Nucleus accumbens (tissue), 56 donors: ENCODE measurements at regions not wholly inside any gene's neighbourhood (a gene's known extent, or its start where the extent isn't known, plus 50 kb on each side); places are given as distances from the start of the nearest gene placed in this dataset.
"Not testable (repeated sequence)": the region's sequence is repeated elsewhere in the genome, so short reads cannot be mapped to it uniquely, and the experiment has no call there.

Source experiments
- DNase-seq, 56 donors: peaks; one replicate each; lab custom pipeline; 2025; lab: John Stamatoyannopoulos, UW

DNA sequence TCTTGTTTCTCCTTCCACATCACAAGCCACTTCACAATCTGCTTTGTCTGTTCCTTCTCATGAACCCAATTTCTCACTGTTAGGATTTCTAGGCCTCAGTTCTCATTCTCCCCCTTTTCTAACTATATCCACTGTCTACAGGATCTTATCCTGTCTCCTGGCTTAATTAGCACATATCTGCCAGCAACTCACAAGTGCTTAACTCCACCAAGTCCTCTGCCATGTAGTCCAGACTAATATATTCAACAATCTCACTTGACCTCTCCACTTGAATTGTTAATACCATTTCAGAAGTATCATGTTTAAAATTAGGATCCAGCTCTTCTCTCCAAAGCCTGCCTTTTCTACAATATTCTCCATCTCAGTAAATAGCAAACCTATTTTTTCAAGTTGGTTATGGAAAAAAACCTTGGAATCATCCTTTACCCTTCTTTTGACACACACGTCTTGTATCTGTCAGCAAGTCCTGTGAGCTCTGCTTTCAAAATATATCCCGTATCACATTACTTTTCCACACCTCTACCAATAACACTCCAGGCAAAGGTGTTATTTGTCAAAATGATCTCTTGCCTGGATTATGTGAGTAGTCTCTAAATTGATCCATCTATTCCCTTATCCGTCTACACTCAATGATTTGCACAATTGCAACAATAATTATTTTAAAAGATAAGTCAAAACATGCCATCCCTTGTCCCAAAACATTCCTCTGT is 127.2 kb upstream of the SLIT2 start:
- no peak for DNase-seq

DNA sequence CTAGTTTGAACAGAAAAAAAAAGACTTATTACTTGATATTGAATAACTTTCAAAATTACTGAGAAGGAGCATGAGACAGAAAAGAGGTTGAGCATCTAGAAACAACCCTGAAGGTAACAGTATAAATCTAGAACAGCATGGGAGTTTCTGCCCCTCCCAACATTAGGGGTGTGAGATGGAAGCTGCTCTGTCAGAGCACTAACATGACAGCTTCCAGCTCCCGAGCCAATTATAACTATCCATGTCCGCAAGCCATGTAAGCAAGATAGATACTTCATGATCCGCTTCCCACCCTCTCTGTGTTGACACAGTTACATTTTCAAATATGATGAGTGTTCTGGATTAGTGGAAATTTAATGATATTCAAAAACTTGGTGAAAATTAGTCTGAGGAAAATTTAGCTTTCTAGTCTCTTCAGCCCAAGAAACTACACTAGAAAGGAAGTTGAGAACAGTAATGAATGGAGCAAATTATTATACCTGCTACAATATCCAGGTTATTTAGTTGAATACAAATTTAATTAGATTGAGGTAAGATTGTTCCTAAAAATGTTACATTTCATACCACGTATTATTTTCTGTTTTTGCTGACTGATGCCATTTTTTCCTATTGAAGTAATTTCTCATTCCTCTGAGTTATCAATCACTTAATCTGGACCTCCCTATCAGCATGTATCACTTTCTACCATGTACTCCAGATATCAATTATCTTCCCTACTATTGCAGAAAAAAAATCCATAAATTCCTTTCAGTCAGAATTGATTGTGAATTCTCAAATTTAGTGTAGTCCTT is 129.3 kb upstream of the SLIT2 start:
- no peak for DNase-seq

DNA sequence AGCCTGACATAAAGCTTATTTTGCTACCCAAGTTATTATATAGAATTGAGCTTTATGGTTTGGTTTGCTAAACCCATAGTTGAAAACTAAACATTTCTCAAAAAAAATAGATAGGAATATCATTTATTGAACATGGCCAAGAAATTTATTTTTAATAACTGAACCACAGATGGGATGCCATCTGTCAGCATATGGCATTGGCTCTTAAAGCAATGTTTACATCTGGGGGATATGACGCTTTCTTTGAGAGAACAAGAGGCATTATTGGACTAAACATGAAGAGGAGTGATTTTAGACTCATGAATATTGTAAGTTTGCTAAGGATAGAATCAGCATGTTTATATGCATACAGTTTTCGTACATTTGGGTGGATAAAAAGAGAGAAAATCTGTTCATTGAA is 132.6 kb upstream of the SLIT2 start:
- DNase-seq, result no peak

DNA sequence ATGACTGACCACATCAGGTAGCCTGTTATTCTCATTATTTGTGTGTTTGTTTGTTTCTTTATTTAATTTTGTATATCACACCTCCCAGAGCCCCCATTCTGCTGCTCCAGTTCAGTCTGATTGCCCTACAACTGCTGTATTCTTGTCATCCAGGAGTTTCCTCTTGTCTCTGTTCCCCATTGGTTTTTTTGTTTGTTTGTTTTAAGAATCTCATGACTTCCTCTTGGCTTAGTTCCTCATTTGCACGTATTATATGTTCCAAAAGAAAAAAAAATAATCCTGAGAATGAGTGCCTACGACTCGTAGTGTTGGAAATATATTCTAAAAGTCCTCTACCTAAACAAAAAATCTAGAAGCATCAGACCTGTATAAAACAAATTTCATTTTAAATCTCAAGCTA is 142.3 kb upstream of the SLIT2 start:
- DNase-seq, result no peak

GRCh38 chr4:20106921-20107320 is 144.8 kb upstream of the SLIT2 start:
- no peak for DNase-seq

DNA sequence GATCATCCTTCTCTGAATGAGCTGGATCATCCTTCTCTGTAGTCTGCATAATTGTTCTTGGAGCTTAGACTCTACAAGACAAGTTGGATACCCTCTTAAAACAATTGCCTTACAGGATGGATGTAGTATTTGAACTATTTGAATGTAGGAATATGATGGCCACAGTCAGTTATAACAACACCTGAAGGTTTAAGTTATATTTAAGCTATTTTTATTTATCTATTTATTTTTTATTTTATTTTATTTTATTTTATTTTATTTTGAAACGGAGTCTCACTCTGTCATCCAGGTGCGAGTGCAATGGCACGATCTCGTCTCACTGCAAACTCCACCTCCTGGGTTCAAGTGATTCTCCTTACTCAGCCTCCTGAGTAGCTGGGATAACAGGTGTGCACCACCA is 149.9 kb upstream of the SLIT2 start:
- DNase-seq, result no peak

DNA sequence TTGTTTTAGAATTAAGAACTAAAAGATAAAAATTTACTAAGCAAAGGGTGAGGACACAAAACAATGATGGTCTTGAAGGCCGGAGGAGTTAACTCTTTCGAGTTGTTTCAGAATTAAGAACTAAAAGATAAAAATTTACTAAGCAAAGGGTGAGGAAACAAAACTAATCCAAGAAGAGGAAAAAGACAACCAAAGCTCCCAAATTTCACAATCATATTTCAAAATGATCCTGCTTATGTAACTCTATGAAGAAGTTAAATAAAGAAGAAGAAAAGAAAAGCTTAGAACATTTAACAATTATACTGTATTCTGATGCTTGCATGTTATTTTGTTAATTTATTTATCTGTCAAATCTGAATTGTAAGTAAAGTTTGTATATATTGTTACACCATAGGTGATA is 154.8 kb upstream of the SLIT2 start:
- no peak for DNase-seq

DNA sequence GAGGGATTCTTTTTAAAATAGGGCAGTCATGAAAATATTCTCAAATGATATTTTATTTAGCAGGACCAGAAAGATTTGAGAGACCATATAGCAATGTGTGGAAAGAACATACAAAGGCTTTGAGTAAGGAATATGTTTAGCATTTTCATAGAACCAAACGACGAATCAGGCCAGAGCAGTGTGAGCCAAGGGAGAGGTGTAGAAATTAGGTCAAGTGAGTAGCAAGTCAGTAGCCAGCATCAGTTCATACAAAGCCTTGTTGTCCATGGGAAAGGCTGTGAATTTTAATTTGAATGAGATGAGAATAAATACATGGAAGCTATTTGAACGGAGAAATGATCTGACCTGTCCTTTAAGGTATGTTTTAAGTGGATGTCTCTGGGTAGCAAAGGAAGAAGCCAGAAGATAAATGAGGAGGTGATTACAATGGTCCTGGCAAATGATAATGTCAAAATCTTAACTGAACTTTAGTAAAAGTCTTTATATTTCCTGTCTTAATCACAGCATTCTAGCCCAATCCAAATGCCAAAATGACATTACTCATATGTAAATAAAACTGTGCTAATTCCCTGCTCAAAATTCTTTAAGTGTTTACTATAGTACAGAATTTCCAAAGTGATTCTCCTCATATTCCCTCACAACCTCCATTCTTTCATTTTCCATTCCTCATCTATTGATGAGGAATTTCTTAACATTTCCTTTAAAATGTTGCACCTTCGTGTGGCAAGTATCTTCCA is 155.7 kb upstream of the SLIT2 start:
- DNase-seq, result peak in 1 of 56 donors; percentile 3

GRCh38 chr4:20091781-20092180 is 159.9 kb upstream of the SLIT2 start:
- DNase-seq, result no peak

- DNase-seq, result no peak
Measured at GRCh38 chr4:20087522-20087911, 164.2 kb upstream of the SLIT2 start.

DNA sequence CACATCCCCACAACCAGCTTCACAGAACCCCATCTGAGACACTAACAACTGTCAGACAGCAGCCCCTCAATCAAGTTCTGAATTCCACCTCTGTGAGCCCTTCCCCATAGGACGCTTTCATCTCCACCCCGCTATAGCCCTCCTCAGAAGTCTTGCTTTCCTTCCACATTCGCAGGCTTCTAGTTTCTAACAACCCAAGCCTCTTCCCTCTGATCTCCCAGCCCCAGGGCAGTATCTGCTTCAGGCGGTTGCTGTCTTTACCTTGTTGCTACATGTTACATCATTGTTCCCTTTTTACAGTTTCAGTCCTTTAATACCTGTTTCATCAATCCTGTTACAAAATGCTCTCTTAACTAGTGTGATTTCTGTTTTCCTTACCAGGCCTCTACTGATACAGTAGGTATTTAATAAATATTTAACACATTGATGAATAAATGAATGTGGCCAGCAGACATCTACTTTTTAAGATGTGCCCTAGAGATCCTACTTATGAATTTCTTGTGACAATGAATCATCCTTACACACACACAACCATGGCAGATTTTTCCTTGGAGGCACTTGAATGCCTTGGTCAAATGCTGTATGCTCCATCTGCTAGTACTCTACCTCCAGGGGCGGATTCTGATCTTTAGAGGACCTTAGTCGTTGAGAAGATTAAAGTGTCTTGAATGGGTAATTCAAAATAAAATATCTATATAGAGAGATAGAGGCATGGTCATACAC is 164.7 kb upstream of the SLIT2 start:
- peak in 1 of 56 donors; percentile 0 for DNase-seq

- peak in 1 of 56 donors; percentile 12 for DNase-seq
Measured at GRCh38 chr4:20086067-20086798, 165.5 kb upstream of the SLIT2 start.

- DNase-seq, result no peak
Measured at GRCh38 chr4:20085653-20086052, 166.1 kb upstream of the SLIT2 start.

DNA sequence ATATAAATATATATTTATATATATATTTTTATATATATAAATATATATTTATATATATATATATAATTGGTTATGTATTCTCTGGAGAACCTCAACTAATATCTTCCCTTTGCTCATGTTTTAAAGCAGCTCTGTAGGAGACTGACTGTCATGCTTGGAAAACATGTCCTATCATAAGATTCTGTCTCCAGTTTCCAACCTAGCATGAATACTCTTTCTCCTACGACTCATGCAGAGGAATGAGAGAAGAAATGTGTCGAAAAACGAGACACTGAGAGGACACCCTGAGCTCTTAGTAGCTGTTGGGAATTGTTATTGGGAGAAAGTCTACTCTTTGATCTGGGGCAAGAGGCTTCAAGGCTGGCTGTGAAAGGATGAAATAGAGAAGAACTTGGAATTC is 166.5 kb upstream of the SLIT2 start:
- DNase-seq, result no peak

GRCh38 chr4:20084488-20084887 is 167.2 kb upstream of the SLIT2 start:
- DNase-seq, result no peak

DNA sequence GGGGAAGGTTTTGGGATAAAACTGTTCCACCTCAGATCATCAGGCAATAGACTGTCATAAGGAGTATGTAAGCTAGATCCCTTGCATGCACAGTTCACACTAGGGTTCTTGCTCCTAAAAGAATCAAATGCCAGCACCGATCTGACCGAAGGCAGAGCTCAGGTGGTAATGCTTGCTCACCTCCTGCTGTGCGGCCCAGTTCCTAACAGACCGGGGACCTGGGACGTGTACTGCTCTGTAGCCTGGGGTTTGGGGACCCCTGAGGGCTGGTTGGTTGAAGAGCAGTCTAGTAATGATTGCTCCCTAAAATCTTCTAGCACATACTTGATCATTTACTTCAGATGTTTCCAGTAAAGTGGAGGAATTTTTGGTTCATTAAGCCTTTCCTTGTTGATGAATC is 173.1 kb upstream of the SLIT2 start:
- DNase-seq, result no peak

DNA sequence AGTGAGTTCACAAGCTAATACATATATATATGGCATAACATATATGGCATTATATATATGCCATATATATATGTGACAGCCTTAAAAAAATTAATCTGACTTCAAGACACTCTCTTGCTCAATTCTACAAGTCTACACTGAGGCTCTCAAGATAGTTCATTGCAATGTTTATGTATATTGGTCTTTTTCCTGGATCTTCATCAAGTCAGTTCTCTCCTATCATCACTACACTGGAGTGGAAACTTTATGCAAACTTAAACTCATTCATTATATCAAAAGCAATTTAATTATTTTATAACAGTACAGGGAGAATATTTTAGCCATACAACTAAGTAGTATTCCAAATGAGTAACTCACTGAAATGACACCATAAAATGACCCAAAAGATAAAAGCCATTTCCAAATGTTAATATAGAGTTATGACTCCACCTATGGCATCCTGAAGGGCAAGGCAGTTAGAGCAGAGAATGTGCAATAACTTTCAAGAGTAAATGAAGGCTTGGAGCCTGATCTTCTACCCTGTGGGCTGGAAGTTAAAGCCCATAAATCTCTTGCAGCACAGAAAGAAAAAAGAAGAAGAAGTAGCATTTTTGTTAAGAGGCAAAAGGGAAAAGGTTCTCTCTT is 176.3 kb upstream of the SLIT2 start:
- DNase-seq, result no peak

GRCh38 chr4:20074450-20074849 is 177.3 kb upstream of the SLIT2 start:
- DNase-seq, result no peak

GRCh38 chr4:20065952-20066351 is 185.8 kb upstream of the SLIT2 start:
- no peak for DNase-seq

- DNase-seq, result not testable (repeated sequence)
Measured at GRCh38 chr4:20062857-20063256, 188.8 kb upstream of the SLIT2 start.
